ENCODE measurements at regions not wholly inside any gene's neighbourhood (a gene's known extent, or its start where the extent isn't known, plus 50 kb on each side); places are given as distances from the start of the nearest gene placed in this dataset.

- no peaks in the 10 kb centered on the region for H3K36me3 Mint-ChIP-seq (ENCODE audit: low read depth)
- intact Hi-C loops (cut with micrococcal nuclease), result loop anchor here (5.0 kb wide), 2 partner anchors 32 to 92 kb away; no protein-coding TSS in a partner anchor
- H3K9me3 Mint-ChIP-seq, result no peaks in the 10 kb centered on the region
- H3K27ac Mint-ChIP-seq, result peak overlapping the region; percentile 91
- H3K4me1 Mint-ChIP-seq (ENCODE audit: low read depth), result peaks cover 53% of the 10 kb centered on the region
- H3K27me3 Mint-ChIP-seq, result peaks cover 4% of the 10 kb centered on the region
- H3K4me3 Mint-ChIP-seq, result peak overlapping the region; percentile 73
Measured at GRCh38 chrX:40174854-40175510, 77.2 kb upstream of the BCOR start.

- H3K4me3 Mint-ChIP-seq, result peak overlapping the region; percentile 73
- H3K4me1 Mint-ChIP-seq (ENCODE audit: low read depth), result peaks cover 46% of the 10 kb centered on the region
- intact Hi-C loops (cut with micrococcal nuclease), result loop anchor here (5.0 kb wide), 1 partner anchor 33 kb away; no protein-coding TSS in a partner anchor
Measured at GRCh38 chrX:40174001-40174853, 76.5 kb upstream of the BCOR start.

DNA sequence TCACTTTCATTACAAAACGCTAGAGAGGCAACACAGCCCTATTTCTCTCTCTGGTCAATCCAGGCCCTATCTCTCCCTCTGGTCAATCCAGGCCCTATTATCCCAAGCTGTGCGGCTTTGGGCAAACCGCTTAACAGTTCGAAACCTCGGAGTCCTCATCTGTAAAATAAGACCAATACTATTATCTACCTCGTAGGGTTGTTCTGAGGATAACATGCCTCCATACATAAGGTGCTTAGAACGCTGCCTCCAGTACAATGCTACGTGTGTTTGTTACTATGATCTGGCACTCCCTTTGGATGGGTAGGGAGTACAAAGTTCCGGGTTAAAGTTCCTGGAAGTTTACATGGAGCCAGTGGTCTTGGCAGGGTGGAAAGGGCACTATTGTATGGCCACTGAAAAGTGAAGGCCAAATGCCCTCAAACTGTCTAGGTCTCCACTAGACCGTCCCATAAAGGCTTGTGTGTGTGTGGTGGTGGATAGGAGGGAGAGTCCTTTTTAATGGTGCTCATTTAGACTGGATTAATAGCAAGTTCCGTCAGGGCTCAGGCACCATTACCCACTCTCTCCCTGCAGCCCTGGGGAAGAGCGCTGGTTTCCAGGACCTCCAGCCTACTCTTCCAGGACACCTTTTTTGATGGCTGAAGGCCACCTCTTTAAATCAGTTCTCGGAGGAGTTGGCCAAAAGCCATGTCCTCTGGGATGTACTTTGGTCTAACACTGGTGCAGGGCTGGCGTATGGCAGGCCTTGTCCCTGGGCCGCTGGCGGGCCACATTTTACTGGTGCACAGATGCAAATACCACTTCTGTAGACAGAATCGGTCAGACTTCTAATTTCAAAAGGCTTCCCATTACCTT is 75.6 kb upstream of the BCOR start:
- intact Hi-C loops (cut with micrococcal nuclease), result loop anchor here (5.0 kb wide), 1 partner anchor 34 kb away; no protein-coding TSS in a partner anchor
- Mint-ChIP-seq H3K36me3 (ENCODE audit: low read depth) (no peaks in the 10 kb centered on the region), H3K27ac (peak overlapping the region; percentile 91), H3K4me3 (no peak overlapping the region), H3K4me1 (ENCODE audit: low read depth) (peaks cover 41% of the 10 kb centered on the region), H3K9me3 (no peaks in the 10 kb centered on the region), H3K27me3 (peaks cover 4% of the 10 kb centered on the region)

More at GRCh38 chrX:40174001-40174853, 76.5 kb upstream of the BCOR start:
- no peaks in the 10 kb centered on the region for H3K9me3 Mint-ChIP-seq
- H3K27ac Mint-ChIP-seq, result peak overlapping the region; percentile 91
- H3K27me3 Mint-ChIP-seq, result peaks cover 4% of the 10 kb centered on the region
- H3K36me3 Mint-ChIP-seq (ENCODE audit: low read depth), result no peaks in the 10 kb centered on the region

DNA sequence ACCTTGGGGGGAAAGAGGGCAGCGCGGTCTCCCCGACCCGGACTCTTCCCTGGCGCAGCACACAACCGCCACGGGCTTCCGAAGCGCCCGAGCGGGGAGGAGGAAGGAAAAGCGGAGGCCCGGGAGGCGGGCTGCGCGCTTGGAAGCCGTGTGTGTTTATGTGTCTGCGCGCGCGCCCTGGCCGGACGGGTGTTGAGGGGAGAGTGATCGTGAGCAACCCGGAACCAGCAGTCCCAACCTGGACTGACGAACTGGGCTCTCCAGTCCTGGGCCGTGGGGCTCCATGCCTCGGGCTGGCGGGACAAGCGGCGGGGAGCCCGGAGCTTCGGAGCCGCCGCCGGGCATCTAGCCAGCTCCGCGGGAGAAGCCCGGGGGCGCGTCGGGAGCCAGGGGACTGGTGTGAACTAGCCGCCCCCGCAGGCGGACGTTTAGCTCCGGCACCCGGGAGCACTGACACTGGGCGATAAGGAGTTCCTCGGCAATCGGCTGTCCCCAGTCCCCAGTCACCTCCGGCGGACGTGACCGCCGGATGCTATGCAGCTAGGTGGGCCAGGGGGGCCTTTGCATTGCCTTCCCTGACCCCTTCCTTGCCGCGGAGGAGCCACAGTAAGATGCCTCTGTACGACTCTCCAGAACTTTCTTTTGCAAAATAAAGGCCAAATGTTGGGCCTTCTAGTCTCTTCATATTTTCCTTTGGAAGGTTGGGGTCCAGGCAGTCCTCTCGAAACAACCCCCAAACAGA is 74.8 kb upstream of the BCOR start:
- Mint-ChIP-seq H3K27me3 (peaks cover 11% of the 10 kb centered on the region), H3K27ac (peak overlapping the region; percentile 86), H3K9me3 (no peaks in the 10 kb centered on the region), H3K4me1 (ENCODE audit: low read depth) (peaks cover 43% of the 10 kb centered on the region), H3K36me3 (ENCODE audit: low read depth) (no peaks in the 10 kb centered on the region), H3K4me3 (peak overlapping the region; percentile 71)
- intact Hi-C loops (cut with micrococcal nuclease), result loop anchor here (5.0 kb wide), 1 partner anchor 35 kb away; no protein-coding TSS in a partner anchor

DNA sequence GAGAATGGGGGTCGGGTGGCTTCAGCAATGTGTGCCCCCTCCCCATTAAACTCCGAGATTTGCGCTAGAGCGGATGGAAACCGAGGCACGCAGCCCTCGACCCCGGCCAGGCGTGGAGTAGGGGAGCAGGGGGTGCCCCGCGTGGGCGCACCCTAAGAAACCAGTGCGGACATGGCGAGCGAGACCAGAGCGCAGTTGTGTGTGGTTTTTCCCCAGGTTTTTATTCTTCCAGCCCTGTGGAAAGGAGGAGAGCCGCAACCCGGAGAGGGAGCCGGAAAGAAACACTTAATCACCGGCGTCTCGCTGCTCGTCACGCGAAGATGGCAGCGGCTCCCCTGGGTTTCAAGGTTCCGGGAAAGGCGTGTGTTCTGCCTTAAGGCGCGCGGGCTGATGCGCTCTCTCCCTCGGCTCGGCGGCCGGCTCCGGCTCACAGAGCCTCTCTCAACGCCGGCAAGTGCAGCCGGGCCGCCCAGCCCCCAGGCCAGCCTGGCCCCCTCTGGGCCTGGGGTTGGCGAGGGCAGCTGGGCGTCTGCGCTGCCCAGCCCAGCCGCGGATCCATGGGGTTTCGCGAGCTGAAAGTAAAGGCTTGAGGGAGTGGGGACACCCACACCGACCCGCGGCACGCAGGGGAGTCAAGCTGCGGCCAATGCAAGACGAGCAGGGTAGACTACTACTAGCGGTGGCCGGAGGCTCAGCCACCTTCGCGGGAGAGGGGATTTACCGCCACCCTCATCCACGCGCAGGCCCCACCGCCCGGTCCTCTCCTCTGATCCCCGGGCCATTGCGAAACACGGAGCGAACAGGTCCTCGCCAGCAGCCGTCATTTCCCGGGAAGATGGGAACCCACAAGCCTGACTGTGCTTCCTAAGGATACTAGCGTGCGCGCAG is 74.0 kb upstream of the BCOR start:
- Mint-ChIP-seq H3K4me1 (ENCODE audit: low read depth) (peaks cover 45% of the 10 kb centered on the region), H3K4me3 (peak overlapping the region; percentile 71), H3K9me3 (no peaks in the 10 kb centered on the region), H3K27me3 (peaks cover 20% of the 10 kb centered on the region), H3K27ac (peak overlapping the region; percentile 86), H3K36me3 (ENCODE audit: low read depth) (no peaks in the 10 kb centered on the region)
- intact Hi-C loops (cut with micrococcal nuclease), result loop anchor here (5.0 kb wide), 1 partner anchor 36 kb away; no protein-coding TSS in a partner anchor

GRCh38 chrX:40170830-40171512 is 73.2 kb upstream of the BCOR start:
- Mint-ChIP-seq H3K9me3 (no peaks in the 10 kb centered on the region), H3K4me3 (peak overlapping the region; percentile 71), H3K27me3 (peaks cover 27% of the 10 kb centered on the region), H3K4me1 (ENCODE audit: low read depth) (peaks cover 51% of the 10 kb centered on the region), H3K27ac (peak overlapping the region; percentile 86), H3K36me3 (ENCODE audit: low read depth) (no peaks in the 10 kb centered on the region)
- intact Hi-C loops (cut with micrococcal nuclease), result loop anchor here (5.0 kb wide), 1 partner anchor 36 kb away; no protein-coding TSS in a partner anchor

DNA sequence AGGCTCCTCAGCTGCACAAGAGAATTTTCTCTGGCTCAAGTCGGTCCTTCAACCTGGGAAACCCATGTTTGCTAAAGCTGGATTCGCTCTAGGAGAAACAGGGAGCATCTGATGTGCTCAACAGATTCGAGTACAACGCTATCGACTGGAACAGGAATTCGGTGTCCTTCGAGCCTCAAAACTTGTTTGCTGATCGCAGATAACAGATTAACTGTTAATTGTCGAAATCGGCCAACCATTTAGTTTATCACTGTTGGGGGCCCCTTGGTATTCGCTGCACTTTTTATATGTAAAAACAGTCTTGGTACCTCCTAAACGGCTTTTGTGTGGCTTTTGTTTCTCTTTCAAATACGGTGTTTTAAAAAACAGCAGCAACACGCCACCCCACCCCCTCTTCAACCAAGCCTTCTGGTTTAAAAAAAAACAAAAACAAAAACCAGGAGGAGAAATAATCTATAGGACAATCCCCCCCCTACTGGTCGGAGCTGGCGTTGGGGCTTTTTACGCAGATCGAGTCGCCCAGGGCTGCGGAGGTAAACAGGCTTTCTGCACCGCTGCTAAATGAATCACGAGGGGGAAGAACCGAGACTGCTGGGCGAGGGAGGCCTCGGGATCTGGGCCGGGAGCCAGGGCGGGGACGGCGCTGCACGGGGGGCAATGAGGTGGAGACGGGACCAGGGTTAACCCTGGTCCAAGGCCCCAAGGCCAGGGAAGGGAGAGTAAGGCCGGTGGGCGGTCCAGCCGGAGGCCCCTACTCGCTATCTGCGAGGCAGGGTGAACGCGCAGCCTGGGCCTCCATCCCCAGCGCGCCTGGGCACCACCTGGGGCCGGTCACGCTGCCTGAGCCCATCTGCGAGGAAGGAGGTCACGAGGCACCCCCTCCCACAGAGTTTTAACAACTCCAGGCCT is 71.7 kb upstream of the BCOR start:
- Mint-ChIP-seq H3K9me3 (no peaks in the 10 kb centered on the region), H3K27ac (peak overlapping the region; percentile 73), H3K36me3 (ENCODE audit: low read depth) (no peaks in the 10 kb centered on the region), H3K27me3 (peaks cover 42% of the 10 kb centered on the region), H3K4me3 (peak overlapping the region; percentile 49), H3K4me1 (ENCODE audit: low read depth) (peaks cover 46% of the 10 kb centered on the region)
- intact Hi-C loops (cut with micrococcal nuclease), result loop anchor here (5.0 kb wide), 1 partner anchor 38 kb away; no protein-coding TSS in a partner anchor

DNA sequence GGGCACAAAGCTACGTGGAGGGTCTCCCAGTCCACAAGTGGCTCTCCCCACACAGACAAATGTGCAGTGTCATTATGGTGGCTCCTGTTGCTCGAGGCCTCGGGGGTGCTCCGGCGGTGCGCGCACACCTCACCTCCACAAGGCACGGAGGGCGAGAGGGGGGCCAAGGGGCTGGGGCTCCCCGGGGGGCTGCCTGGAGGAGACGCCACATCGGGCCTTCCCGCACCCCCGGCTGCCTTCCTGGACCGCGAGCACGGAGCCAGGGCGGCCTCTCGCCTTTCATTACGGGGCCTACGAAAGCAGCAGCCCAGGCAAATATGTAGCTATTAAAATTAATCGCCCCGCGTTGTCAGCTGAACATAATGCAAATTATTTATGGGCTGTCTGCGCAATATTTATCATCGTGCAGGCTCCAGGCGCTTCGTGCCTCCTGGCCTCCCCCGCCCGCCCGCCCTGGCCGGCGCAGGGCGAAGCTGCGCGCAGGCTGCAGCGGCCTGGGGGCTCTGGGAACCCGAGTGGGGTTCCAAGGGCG is 70.8 kb upstream of the BCOR start:
- Mint-ChIP-seq H3K4me3 (no peak overlapping the region), H3K9me3 (no peaks in the 10 kb centered on the region), H3K27ac (peak overlapping the region; percentile 64), H3K4me1 (ENCODE audit: low read depth) (peaks cover 37% of the 10 kb centered on the region), H3K27me3 (peaks cover 45% of the 10 kb centered on the region), H3K36me3 (ENCODE audit: low read depth) (no peaks in the 10 kb centered on the region)
- intact Hi-C loops (cut with micrococcal nuclease), result no loop called here

- intact Hi-C loops (cut with micrococcal nuclease), result no loop called here
- Mint-ChIP-seq H3K27me3 (peaks cover 43% of the 10 kb centered on the region), H3K27ac (peak overlapping the region; percentile 64), H3K4me3 (peak overlapping the region; percentile 74), H3K4me1 (ENCODE audit: low read depth) (peaks cover 32% of the 10 kb centered on the region), H3K9me3 (no peaks in the 10 kb centered on the region), H3K36me3 (ENCODE audit: low read depth) (no peaks in the 10 kb centered on the region)
Measured at GRCh38 chrX:40167850-40168479, 70.2 kb upstream of the BCOR start.

DNA sequence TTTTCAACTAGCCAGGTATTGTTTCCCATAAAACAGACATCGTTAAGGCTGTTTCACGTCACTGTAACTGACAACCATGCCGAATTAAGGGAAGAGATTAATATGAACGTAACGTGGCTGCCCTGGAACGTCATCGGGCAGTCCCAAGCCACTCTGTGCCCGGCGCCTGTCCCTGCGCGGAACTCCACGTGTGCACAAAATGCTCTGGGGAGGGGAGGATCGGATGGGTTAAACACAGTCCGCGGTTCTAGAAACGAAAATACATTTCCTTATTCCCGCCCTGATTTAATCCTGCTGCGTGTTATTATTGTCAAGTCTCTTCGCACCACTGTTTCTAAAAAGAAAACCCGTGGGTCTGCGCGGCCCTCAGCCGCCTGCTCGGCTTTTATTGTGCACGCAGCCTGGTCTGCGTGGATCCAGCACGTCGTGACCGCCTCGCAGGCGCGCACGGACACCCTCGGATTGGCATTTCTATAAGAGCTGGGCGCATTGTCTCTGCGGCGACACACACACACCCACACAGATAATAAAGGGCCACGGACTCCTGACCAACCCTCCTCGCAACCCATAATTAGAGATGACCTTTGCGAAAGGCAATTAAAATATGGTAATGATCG is 69.6 kb upstream of the BCOR start:
- intact Hi-C loops (cut with micrococcal nuclease), result no loop called here
- H3K9me3 Mint-ChIP-seq, result no peaks in the 10 kb centered on the region
- peak overlapping the region; percentile 64 for H3K27ac Mint-ChIP-seq
- H3K27me3 Mint-ChIP-seq, result peaks cover 43% of the 10 kb centered on the region
- H3K4me1 Mint-ChIP-seq (ENCODE audit: low read depth), result peaks cover 28% of the 10 kb centered on the region
- H3K36me3 Mint-ChIP-seq (ENCODE audit: low read depth), result no peaks in the 10 kb centered on the region
- peak overlapping the region; percentile 74 for H3K4me3 Mint-ChIP-seq
